Activated naive CD8-positive, alpha-beta T cell treated with anti-CD3 and anti-CD28 coated beads for 36 hours (primary cell): ENCODE measurements at regions not wholly inside any gene's neighbourhood (a gene's known extent, or its start where the extent isn't known, plus 50 kb on each side); places are given as distances from the start of the nearest gene placed in this dataset.
"Not testable (repeated sequence)": the region's sequence is repeated elsewhere in the genome, so short reads cannot be mapped to it uniquely, and the experiment has no call there.

Experiments used
- DNase-seq: peaks from one replicate; pipeline ENCODE4 v3.0.0; 2021
- H3K27ac Mint-ChIP-seq: one replicate; pipeline ENCODE4 v1.8.0; 2022; ENCODE audit warnings: mild to moderate bottlenecking, moderate library complexity, mixed read lengths
- H3K27me3 Mint-ChIP-seq: one replicate; pipeline ENCODE4 v1.8.0; 2022; ENCODE audit warnings: mild to moderate bottlenecking, mixed read lengths
- H3K36me3 Mint-ChIP-seq: one replicate; pipeline ENCODE4 v1.8.0; 2021; ENCODE audit warnings: mild to moderate bottlenecking, mixed read lengths
- H3K4me1 Mint-ChIP-seq: one replicate; pipeline ENCODE4 v1.8.0; 2021; ENCODE audit warnings: mixed read lengths
- H3K4me3 Mint-ChIP-seq: one replicate; pipeline ENCODE4 v1.8.0; 2022; ENCODE audit warnings: mild to moderate bottlenecking, moderate library complexity, mixed read lengths
- H3K9me3 Mint-ChIP-seq: one replicate; pipeline ENCODE4 v1.8.0; 2022; ENCODE audit warnings: mixed read lengths

DNA sequence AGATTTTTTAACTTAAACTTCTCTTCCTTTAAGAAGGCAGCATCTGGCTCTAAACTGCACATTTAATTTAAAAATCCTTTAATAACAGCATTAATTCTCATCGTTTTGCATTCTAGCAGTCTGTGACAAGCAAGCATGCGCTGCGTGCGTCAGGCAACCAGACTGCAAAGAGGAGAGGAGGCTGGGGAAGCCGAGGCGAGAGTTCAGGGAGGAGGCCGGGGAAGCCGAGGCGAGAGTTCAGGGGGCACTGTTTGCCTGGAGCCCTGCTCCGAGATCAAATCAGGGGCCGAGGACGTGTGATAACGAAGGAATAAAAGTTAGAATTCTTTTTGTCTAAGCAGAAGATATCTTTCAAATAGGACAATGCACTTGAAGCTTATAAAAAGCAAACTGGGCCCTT, 435.7 kb downstream of the EFNB2 start:
- H3K4me3 Mint-ChIP-seq = no peak overlapping the region
- no peak for DNase-seq
- H3K36me3 Mint-ChIP-seq = no peaks in the 10 kb centered on the region
- H3K27me3 Mint-ChIP-seq = no peaks in the 10 kb centered on the region
- no peak overlapping the region for H3K27ac Mint-ChIP-seq
- no peaks in the 10 kb centered on the region for H3K4me1 Mint-ChIP-seq
- H3K9me3 Mint-ChIP-seq = no peaks in the 10 kb centered on the region

DNA sequence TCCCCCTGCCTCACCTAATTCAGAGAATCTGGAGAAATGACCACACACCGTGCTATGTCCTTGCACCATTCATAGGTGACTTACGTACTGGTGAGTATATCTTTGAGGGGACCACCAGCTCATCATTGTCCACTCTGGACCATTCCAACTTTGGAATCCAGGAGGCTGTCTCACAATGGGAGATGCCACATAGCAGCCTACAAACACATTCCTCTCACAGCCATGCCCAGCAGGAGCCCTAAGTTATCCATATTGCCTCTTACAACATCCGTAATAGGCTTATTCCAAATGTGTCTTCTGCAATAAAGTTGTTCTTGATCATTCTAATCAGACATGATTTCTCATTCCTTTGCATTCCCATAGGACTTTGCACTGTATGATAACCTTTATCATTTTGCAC, 436.7 kb downstream of the EFNB2 start:
- no peak for DNase-seq
- H3K27ac Mint-ChIP-seq = no peak overlapping the region
- no peak overlapping the region for H3K4me3 Mint-ChIP-seq
- no peaks in the 10 kb centered on the region for H3K27me3 Mint-ChIP-seq
- no peaks in the 10 kb centered on the region for H3K36me3 Mint-ChIP-seq
- no peaks in the 10 kb centered on the region for H3K9me3 Mint-ChIP-seq
- H3K4me1 Mint-ChIP-seq = no peaks in the 10 kb centered on the region

DNA sequence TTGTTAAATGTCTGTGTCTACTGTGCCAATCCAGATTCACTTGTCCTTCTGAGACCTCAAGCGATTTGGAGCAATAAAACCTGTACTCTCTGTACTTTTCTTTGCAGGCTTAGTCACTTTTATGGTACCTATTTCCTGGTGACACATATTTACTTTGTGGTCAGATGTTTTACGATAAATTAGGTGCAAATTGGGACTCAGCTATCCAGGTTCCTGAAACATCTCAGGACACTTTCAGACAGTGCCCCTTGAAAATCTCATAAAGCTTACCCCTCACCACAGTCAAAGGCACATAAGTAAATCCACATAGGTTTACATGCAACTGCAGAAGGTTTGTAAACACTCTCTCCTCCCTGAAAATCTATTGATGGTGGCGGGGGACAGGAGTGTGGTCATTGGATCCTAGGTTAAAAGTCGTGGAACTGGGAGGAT, 438.8 kb downstream of the EFNB2 start:
- Mint-ChIP-seq H3K27ac (no peak overlapping the region), H3K27me3 (no peaks in the 10 kb centered on the region), H3K9me3 (no peaks in the 10 kb centered on the region), H3K36me3 (no peaks in the 10 kb centered on the region), H3K4me3 (no peak overlapping the region), H3K4me1 (no peaks in the 10 kb centered on the region)
- no peak for DNase-seq

DNA sequence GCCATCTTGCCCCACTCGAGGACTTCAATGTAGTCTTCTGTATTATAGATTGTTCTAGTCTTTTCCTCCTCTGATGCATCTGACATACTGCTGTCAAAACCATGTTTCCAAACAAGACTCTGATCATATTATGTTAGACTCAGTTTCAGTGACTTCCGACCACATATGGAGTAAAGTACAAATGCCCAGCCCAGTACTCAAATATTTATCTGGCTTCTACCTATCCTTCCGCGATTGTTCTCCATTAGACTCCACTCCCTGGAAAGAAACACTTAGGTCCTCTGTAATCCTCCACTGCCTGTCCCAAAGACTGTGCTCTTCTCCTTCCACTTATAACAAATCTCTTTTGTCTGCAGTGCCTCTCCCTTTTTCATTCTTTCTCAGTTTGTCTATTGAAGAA, 439.5 kb downstream of the EFNB2 start:
- Mint-ChIP-seq H3K36me3 (no peaks in the 10 kb centered on the region), H3K4me3 (no peak overlapping the region), H3K9me3 (no peaks in the 10 kb centered on the region), H3K27ac (no peak overlapping the region), H3K27me3 (no peaks in the 10 kb centered on the region), H3K4me1 (no peaks in the 10 kb centered on the region)
- no peak for DNase-seq

DNA sequence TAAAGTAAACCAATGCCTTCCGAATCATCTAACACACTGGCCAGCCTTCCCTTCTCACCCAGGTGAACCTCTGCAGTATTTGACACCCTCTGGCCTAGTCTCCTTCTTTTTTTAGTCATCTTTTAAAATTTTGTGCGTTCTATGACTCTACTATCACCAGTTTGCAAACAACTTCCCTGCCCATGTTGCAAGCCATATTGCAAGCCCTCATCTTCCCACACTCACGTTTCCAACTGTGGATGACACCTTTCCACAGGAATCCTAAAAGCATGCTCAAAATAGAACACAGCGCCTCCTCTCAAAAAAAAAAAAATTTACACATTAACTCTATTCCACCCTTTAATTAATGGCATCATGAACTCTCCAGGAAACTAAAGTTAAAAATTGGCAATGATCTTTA, 440.1 kb downstream of the EFNB2 start:
- Mint-ChIP-seq H3K4me3 (no peak overlapping the region), H3K27ac (no peak overlapping the region), H3K9me3 (no peaks in the 10 kb centered on the region), H3K27me3 (no peaks in the 10 kb centered on the region), H3K36me3 (no peaks in the 10 kb centered on the region), H3K4me1 (no peaks in the 10 kb centered on the region)
- DNase-seq = no peak

DNA sequence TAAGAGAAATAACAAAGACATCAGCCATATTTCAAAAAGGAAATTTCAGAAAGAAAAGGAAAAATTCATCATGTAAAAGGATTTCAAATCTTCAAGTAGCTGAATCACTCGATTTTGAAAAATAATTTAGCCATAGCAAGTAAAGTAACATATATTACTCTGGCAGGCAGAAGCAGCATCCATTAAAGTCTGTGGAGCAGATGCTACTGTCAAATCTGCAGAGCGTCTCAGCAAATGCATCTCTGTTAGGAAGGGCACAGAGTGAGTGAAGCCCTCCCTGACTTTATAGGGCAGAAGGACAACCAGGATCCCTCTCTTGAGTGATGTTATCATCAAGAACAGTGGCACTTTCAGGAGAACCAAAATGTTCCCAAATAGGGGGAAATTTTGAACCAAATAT, 445.5 kb downstream of the EFNB2 start:
- Mint-ChIP-seq H3K9me3 (no peaks in the 10 kb centered on the region), H3K27me3 (no peaks in the 10 kb centered on the region), H3K4me1 (no peaks in the 10 kb centered on the region), H3K36me3 (no peaks in the 10 kb centered on the region), H3K27ac (no peak overlapping the region), H3K4me3 (no peak overlapping the region)
- DNase-seq = no peak

DNA sequence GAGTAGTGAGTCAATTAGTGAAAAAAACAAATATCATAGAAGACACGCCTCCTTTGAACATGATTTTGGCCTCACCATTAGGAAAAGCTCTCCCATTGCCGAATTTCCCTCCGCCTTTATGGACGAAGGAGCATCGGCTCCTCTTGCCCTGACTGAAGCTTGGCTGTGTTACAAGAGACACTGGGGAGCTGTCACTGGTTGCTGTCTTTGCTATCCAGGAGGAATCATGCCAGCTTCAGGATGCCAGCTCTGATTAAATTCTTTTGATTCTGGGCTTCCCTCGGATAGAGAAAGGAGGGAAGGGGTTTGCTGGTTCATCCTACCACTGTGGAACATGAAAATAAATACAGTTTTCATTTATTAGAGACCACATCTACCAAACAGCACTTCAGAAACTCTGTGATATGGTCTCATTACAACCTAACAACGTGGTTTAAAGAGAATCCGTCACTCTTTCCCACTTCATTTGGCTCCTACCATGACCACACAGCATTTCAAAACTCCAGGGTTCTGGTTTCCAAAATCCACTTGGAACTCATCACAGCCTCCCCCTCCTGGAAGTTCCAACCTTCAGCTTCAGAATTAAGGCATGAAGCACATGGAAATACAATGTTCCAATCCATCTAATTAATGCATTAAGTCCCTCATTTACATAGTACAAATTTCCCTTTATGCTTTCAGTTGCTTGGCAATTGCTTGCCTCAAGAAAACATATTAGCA, 446.0 kb downstream of the EFNB2 start:
- Mint-ChIP-seq H3K27me3 (no peaks in the 10 kb centered on the region), H3K4me3 (no peak overlapping the region), H3K4me1 (no peaks in the 10 kb centered on the region), H3K36me3 (no peaks in the 10 kb centered on the region), H3K9me3 (no peaks in the 10 kb centered on the region), H3K27ac (no peak overlapping the region)
- no peak for DNase-seq

DNA sequence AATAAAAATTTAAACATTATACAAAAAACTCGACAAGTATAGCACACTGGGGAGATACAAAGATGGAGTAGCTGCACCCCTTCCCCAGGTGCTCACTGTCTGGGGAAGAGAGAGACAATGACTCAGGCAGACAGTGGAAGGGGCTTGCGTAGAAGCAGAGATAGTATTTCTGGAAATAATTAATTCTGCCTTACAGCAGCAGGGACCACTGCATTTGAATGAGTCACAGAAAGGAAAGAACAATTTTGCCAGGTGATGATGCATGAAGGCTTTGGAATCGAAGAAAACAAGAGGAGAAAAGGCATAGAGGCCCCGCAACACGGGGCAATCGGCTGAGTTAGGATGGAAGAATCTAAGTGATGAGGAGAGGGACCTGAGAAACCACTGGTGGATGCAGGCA, 447.4 kb downstream of the EFNB2 start:
- DNase-seq = no peak
- no peak overlapping the region for H3K27ac Mint-ChIP-seq
- H3K27me3 Mint-ChIP-seq = no peaks in the 10 kb centered on the region
- H3K4me1 Mint-ChIP-seq = no peaks in the 10 kb centered on the region
- no peak overlapping the region for H3K4me3 Mint-ChIP-seq
- no peaks in the 10 kb centered on the region for H3K9me3 Mint-ChIP-seq
- no peaks in the 10 kb centered on the region for H3K36me3 Mint-ChIP-seq

DNA sequence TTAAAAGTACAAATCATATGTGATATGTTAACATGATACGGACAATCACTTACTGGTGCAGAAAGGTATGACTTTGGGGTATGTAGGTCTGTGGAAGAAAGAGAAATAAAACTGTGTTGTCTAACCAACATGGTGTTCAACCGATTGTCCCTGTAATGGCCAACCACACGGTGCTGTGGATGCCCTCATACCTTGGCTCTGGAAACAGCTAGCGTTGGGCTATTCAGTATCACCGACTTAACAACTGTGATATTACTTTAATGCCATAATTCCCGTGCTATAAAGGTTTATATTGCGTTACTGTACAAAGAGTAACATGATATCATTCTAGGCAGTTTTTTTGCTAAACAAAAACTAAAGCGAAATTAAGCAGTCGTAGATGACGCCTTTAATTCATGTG, 448.3 kb downstream of the EFNB2 start:
- Mint-ChIP-seq H3K4me3 (no peak overlapping the region), H3K36me3 (no peaks in the 10 kb centered on the region), H3K4me1 (no peaks in the 10 kb centered on the region), H3K27ac (no peak overlapping the region), H3K9me3 (no peaks in the 10 kb centered on the region), H3K27me3 (no peaks in the 10 kb centered on the region)
- DNase-seq = no peak

DNA sequence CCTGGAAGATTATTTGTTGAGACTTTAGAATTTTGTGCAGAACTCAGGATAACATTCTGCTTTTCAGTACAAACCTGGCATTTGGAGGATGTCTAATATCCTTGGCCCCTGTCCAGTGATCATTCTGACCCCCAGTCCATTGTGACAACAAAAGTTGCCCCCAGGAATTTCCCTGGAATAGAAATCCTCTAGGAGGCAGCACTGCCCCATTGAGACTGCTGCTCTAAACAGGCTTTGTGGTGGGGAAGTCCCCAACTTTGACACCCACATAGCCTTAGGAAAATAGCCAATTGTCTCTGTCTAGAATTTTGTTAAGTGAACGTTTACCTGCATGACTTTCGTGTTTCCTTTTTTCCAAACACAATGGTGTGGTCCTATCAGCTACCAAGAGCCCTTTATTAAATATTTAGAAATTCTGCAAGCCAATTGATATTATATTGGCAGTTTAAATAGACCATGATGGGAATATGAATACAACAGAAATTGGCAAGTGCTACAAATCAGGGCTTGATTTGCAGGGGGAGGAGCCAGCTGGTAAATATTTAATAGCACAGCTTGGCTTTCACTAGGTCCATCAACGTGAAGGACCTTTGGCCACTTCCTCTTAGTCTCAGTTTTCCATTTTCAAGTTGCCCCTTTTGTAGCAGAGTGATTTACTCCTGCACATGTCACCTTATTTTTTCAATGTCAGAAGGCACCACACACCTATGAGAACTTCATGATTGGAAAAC, 451.7 kb downstream of the EFNB2 start:
- no peak for DNase-seq
- Mint-ChIP-seq H3K36me3 (no peaks in the 10 kb centered on the region), H3K4me1 (no peaks in the 10 kb centered on the region), H3K9me3 (peaks cover 2% of the 10 kb centered on the region), H3K4me3 (no peak overlapping the region), H3K27ac (no peak overlapping the region), H3K27me3 (no peaks in the 10 kb centered on the region)

DNA sequence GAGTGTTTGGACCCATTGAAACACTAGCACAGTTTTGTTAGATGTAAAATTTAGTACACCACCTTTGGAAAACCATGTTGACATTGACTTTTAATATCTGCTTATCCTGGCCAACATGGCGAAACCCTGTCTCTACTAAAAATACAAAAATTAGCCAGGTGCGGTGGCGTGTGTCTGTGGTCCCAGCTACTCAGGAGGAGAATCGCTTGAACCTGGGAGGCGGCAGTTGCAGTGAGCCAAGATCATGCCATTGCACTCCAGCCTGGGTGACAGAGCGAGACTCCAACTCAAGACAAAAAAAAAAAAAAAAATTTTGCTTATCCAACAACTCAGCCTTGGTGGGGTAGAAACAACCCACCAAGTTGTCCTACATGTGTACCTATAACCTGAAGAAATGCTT, 454.2 kb downstream of the EFNB2 start:
- not testable (repeated sequence) for DNase-seq, H3K27ac Mint-ChIP-seq, H3K27me3 Mint-ChIP-seq, H3K36me3 Mint-ChIP-seq, H3K4me1 Mint-ChIP-seq, H3K9me3 Mint-ChIP-seq, H3K4me3 Mint-ChIP-seq

DNA sequence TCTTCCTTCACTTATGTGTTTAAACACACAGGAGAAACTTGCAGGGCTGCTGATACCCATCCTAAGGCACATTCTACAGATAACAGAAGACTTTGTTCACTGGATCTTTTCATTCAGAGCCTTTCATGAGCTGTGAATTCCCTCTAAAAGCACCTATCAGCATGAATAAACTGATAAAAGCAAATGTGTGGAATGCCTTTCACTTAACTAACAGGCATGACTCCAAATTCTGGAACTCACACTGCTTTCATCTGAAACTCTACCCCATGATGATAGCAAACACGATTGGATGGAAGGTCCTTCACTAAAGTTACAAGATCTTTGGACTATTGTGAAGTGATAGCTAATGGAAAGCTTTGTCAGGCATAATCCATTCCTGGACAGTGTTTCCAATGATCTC, 457.3 kb downstream of the EFNB2 start:
- H3K27me3 Mint-ChIP-seq = no peaks in the 10 kb centered on the region

DNA sequence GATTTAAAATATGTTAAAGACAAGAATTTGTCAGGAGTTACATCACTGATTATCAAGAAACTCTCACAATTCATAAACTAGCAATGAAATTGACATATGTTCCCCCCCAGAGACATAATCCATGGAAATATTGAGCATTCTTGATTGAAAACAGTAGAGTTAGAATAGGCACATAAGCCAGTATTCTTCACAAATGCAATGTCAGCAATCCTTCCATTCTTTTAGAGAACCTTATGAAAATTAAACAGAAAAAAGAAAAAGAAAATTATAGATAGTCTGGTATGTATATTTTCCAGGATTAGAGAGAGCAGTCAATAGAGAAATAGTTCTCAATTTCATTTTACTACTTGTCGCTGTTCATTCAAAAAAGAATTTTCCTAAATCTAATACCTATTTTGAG, 458.4 kb downstream of the EFNB2 start:
- H3K27me3 Mint-ChIP-seq = no peaks in the 10 kb centered on the region
- H3K4me3 Mint-ChIP-seq = no peak overlapping the region
- H3K27ac Mint-ChIP-seq = no peak overlapping the region
- H3K9me3 Mint-ChIP-seq = peaks cover 2% of the 10 kb centered on the region
- no peaks in the 10 kb centered on the region for H3K4me1 Mint-ChIP-seq
- no peak for DNase-seq
- H3K36me3 Mint-ChIP-seq = no peaks in the 10 kb centered on the region

More for the DNA sequence above, 457.3 kb downstream of the EFNB2 start:
- Mint-ChIP-seq H3K4me3 (no peak overlapping the region), H3K36me3 (no peaks in the 10 kb centered on the region), H3K9me3 (peaks cover 2% of the 10 kb centered on the region), H3K4me1 (no peaks in the 10 kb centered on the region), H3K27ac (no peak overlapping the region)
- no peak for DNase-seq

DNA sequence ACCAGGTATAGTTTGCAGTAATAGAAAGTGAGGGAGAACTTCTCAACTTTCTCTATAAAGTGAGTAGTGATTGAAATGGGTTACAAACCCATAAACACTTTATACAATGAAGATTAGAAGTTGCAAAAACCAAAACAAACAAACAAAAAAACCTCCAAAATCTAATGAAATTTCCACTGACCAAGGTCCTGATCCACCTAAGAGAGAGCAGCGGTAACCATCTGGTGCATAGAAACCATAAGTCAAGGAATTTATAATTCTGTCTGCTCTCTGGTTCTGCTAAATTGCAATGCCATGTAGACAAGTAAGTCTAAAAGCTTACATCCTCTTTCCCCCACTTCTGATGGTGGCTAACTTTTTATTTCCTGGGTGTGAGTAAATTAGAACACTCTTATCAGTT, 463.4 kb downstream of the EFNB2 start:
- no peaks in the 10 kb centered on the region for H3K4me1 Mint-ChIP-seq
- H3K27me3 Mint-ChIP-seq = no peaks in the 10 kb centered on the region
- H3K36me3 Mint-ChIP-seq = no peaks in the 10 kb centered on the region
- no peak overlapping the region for H3K4me3 Mint-ChIP-seq
- no peak overlapping the region for H3K27ac Mint-ChIP-seq
- no peak for DNase-seq
- H3K9me3 Mint-ChIP-seq = no peaks in the 10 kb centered on the region

DNA sequence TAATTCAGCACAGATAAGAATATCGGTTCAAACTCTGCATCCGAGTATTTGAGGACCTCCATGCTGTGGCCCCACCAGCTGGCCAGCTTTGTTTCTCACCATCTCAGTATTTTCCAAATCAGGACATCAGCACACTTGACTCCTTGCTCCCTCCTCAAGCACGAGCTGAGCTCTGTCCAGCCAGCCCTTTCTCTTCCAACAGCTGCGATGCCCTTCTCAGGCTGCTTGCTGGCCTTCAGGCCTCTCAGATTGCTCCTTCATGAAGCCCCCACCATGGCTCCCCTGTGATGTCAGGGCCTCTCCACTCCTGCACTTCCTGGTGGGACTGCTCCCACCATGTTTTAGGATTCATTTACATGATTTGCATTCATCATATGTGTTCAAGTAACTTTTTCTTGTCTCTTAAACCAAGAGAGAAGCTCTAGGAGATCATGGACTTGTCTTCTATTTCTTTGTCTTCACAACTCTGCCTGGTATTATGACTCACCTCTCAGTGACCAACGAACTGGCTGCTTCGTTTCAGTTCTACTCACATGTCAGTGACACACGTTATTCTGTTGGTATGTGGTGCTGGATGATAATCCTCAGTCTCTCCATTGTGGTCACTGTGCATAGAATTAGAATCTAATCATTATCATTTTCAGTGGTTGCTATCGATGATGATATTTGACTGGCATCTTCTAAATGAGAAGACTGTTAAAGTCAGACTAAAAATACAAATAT, 471.7 kb downstream of the EFNB2 start:
- no peak for DNase-seq

More for the DNA sequence above, 471.7 kb downstream of the EFNB2 start:
- no peaks in the 10 kb centered on the region for H3K9me3 Mint-ChIP-seq
- H3K4me1 Mint-ChIP-seq = no peaks in the 10 kb centered on the region
- H3K27me3 Mint-ChIP-seq = no peaks in the 10 kb centered on the region
- no peaks in the 10 kb centered on the region for H3K36me3 Mint-ChIP-seq
- no peak overlapping the region for H3K4me3 Mint-ChIP-seq
- H3K27ac Mint-ChIP-seq = no peak overlapping the region
